ENCODE measurements at regions not wholly inside any gene's neighbourhood (a gene's known extent, or its start where the extent isn't known, plus 50 kb on each side); places are given as distances from the start of the nearest gene placed in this dataset.

DNA sequence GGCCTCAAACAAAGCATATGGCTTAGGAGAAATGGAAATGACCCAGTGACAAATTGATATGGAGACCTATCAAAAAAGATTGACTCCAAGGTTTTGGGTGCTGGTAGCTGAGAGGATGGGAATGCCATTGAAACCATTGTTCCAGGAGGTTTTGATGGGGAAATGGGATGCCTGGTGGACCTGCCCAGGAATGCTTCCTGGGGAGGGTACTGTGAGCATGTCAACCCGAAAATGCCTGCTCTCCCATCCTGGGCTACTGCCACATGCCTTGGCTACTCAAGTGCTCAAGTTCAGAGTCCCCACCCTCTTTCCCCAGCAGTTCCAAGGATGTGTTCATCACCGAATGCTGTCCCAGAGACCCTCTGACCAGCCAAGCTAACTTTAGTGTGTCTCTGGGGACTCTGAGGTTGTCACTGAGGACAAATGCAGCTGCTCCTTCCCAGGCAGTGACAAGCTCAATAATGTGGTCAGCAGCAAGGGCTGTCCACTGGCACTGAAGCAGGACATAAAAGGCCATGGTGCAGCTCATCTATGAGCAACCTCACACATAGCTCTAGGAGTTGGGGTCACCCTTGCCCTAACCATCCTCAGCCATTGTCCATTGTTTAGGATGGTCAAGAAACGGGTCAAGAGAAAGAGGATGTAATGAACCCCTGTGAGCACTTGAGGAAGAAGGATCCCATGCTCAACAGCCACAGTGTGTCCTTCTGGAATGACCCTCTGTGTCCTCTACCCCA is 83.7 kb downstream of the TRIM29 start:
- Histone ChIP-seq H3K27ac (ENCODE audit: low read depth, low read length) (no peak overlapping the region), H3K9me3 (ENCODE audit: insufficient read depth, low read depth, low read length) (peaks cover 5% of the 10 kb centered on the region), H3K36me3 (ENCODE audit: insufficient read depth, low read length) (no peaks in the 10 kb centered on the region), H4K20me1 (ENCODE audit: insufficient read depth, low read length) (no peaks in the 10 kb centered on the region), H2AFZ (ENCODE audit: low read depth, low read length) (no peak overlapping the region), H3K4me2 (ENCODE audit: low read length) (no peak overlapping the region), H3K27me3 (ENCODE audit: insufficient read depth, low read length) (no peaks in the 10 kb centered on the region), H3K79me2 (ENCODE audit: insufficient read depth, low read length) (no peaks in the 10 kb centered on the region), H3K4me3 (ENCODE audit: insufficient read depth, low read depth, low read length) (no peak overlapping the region), H3K4me1 (ENCODE audit: insufficient read depth, low read length) (no peaks in the 10 kb centered on the region), H3K9ac (ENCODE audit: low read length) (no peak overlapping the region)
- Mint-ChIP-seq H3K4me1 (ENCODE audit: low read depth, unreplicated experiment) (peaks cover 33% of the 10 kb centered on the region), H3K27ac (ENCODE audit: unreplicated experiment) (no peak overlapping the region), H3K4me3 (ENCODE audit: unreplicated experiment) (no peak overlapping the region), H3K36me3 (ENCODE audit: low read depth, unreplicated experiment) (peaks cover 1% of the 10 kb centered on the region), H3K27me3 (ENCODE audit: low read depth, unreplicated experiment) (peaks cover 4% of the 10 kb centered on the region), H3K9me3 (ENCODE audit: unreplicated experiment) (peaks cover 18% of the 10 kb centered on the region)
- TF ChIP-seq, protein P1, sequence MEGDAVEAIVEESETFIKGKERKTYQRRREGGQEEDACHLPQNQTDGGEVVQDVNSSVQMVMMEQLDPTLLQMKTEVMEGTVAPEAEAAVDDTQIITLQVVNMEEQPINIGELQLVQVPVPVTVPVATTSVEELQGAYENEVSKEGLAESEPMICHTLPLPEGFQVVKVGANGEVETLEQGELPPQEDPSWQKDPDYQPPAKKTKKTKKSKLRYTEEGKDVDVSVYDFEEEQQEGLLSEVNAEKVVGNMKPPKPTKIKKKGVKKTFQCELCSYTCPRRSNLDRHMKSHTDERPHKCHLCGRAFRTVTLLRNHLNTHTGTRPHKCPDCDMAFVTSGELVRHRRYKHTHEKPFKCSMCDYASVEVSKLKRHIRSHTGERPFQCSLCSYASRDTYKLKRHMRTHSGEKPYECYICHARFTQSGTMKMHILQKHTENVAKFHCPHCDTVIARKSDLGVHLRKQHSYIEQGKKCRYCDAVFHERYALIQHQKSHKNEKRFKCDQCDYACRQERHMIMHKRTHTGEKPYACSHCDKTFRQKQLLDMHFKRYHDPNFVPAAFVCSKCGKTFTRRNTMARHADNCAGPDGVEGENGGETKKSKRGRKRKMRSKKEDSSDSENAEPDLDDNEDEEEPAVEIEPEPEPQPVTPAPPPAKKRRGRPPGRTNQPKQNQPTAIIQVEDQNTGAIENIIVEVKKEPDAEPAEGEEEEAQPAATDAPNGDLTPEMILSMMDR (IDR thresholded peaks at IDR 0.05; ENCODE audit: insufficient read depth, low read depth, low read length) = no peak
- no peak for TF ChIP-seq EZH2 (IDR thresholded peaks at IDR 0.05; ENCODE audit: insufficient read depth, low read length)
- DNase-seq (ENCODE audit: low read depth) = no peak
- no peak for FAIRE-seq

DNA sequence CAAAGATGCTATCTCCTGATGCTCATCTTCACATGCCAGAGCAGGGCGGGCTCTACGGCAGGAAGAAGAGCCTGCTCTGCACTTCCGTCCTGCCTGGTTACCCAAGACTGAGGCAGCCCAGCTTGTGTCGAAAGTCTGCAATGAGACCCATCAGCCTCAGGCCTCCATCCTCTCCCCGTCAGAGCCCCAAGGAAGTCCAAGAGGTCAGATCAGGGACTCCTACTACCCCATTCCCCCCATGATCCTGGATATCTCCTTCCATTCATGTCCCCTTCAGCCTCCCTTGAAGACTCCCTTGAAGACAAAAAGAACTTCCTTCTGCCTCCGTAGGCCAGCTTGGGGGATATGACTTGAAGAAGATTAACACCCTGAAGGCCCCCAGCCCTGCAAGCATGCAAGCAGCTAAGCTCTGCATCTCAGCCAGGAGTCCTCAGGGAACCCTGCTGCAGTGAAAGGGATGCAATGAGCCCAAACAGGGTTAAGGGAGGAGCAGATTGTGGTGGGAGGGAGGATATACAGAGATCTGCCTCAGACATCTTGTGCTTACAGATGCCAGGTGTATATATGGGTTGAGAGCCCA is 85.6 kb downstream of the TRIM29 start:
- no peaks in the 10 kb centered on the region for H4K20me1 ChIP-seq (ENCODE audit: insufficient read depth, low read length)
- H3K36me3 ChIP-seq (ENCODE audit: insufficient read depth, low read length) = no peaks in the 10 kb centered on the region
- Mint-ChIP-seq H3K4me3 (ENCODE audit: unreplicated experiment) (no peak overlapping the region), H3K27ac (ENCODE audit: unreplicated experiment) (no peak overlapping the region), H3K4me1 (ENCODE audit: low read depth, unreplicated experiment) (peaks cover 22% of the 10 kb centered on the region), H3K36me3 (ENCODE audit: low read depth, unreplicated experiment) (peaks cover 1% of the 10 kb centered on the region), H3K27me3 (ENCODE audit: low read depth, unreplicated experiment) (no peaks in the 10 kb centered on the region), H3K9me3 (ENCODE audit: unreplicated experiment) (peaks cover 26% of the 10 kb centered on the region)
- H3K9ac ChIP-seq (ENCODE audit: low read length) = no peak overlapping the region
- DNase-seq (ENCODE audit: low read depth) = no peak
- H3K4me1 ChIP-seq (ENCODE audit: insufficient read depth, low read length) = no peaks in the 10 kb centered on the region
- H3K79me2 ChIP-seq (ENCODE audit: insufficient read depth, low read length) = no peaks in the 10 kb centered on the region
- H3K4me3 ChIP-seq (ENCODE audit: insufficient read depth, low read depth, low read length) = no peak overlapping the region
- TF ChIP-seq, protein P1 (IDR thresholded peaks at IDR 0.05; ENCODE audit: insufficient read depth, low read depth, low read length) = no peak
- no peak for TF ChIP-seq EZH2 (IDR thresholded peaks at IDR 0.05; ENCODE audit: insufficient read depth, low read length)
- H3K27ac ChIP-seq (ENCODE audit: low read depth, low read length) = no peak overlapping the region
- H3K27me3 ChIP-seq (ENCODE audit: insufficient read depth, low read length) = no peaks in the 10 kb centered on the region
- no peak for FAIRE-seq
- no peak overlapping the region for H3K4me2 ChIP-seq (ENCODE audit: low read length)
- no peak overlapping the region for H2AFZ ChIP-seq (ENCODE audit: low read depth, low read length)
- peaks cover 5% of the 10 kb centered on the region for H3K9me3 ChIP-seq (ENCODE audit: insufficient read depth, low read depth, low read length)

All from astrocyte (in vitro differentiated cells and primary cell).